ENCODE measurements at regions not wholly inside any gene's neighbourhood (a gene's known extent, or its start where the extent isn't known, plus 50 kb on each side); places are given as distances from the start of the nearest gene placed in this dataset.

DNA sequence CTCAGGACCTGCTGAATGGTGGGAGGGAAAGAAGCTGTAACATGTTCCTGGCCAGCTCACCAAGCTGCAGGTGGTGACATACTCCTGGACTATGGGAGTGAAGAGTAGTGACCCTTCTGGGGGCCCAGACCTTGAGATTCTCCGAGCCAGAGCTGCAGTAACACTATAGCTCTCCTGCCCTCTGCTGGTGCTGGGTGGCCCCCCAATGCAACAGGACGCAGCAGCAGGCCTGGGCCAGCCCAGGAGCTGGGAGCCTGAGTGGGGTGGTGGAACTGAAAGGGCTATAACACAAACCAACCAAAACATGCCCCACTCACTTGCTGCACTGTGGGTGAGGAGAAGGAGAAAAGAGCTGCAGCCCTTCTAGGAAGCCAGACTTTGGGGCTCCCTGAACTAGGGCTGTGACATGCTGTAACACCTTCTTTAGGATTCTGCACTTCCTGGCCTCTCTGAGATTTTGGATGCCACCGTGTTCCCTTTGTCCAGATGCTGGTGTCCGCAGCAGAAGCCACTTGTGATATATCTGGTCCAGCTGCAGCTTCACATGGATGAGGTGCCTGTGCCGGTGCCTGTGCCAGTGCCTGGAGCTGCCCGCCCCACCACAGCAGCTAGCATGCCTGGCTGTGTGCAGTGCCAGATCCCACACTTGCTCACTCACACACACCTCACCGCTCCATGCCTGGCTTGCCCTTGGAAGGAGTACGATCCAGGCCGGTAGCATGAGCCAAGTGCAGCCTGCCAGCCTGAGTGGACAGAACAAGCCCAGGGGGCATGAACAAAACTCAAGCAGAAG is 636.8 kb upstream of the KCNMB2 start:
- Mint-ChIP-seq H3K9me3 (peaks cover 7 to 24% (median 17%) of the 10 kb centered on the region in 3 donors), H3K27me3 (no peaks in the 10 kb centered on the region), H3K27ac (no peak overlapping the region), H3K4me3 (no peak overlapping the region), H3K36me3 (peaks cover 14% of the 10 kb centered on the region), H3K4me1 (no peaks in the 10 kb centered on the region)
- POLR2A ChIA-PET: no interaction called here
- peaks cover 0 to 12% of the 10 kb centered on the region in 2 experiments for H3K27me3 ChIP-seq (replicated peaks in 1 of 2; ENCODE audit: control insufficient read depth in 2 of 2, extremely low read depth in 1 of 2, insufficient read depth in 2 of 2, low read length in 1 of 2)
- no peaks in the 10 kb centered on the region for H3K36me3 ChIP-seq (ENCODE audit: control insufficient read depth in 2 of 2, extremely low read depth in 1 of 2, insufficient read depth in 1 of 2, low read length in 1 of 2)
- H3K4me1 ChIP-seq (ENCODE audit: control insufficient read depth in 1 of 2, extremely low read depth in 1 of 2, insufficient read depth in 2 of 2, low read length in 2 of 2): no peaks in the 10 kb centered on the region
- H3K9me3 ChIP-seq: no peaks in the 10 kb centered on the region
- H3K4me3 ChIP-seq (ENCODE audit: control insufficient read depth in 1 of 2, extremely low read depth in 1 of 2, low read length in 1 of 2): no peak overlapping the region
- ATAC-seq (replicated peaks in 1 of 4): no peak
- CTCF ChIA-PET: no interaction called here
- H3K27ac ChIP-seq (ENCODE audit: low read length): no peak overlapping the region
- 98% methylated on average over 6 of the region's 9 CpGs for WGBS (ENCODE audit: insufficient coverage)
- no peak for DNase-seq

DNA sequence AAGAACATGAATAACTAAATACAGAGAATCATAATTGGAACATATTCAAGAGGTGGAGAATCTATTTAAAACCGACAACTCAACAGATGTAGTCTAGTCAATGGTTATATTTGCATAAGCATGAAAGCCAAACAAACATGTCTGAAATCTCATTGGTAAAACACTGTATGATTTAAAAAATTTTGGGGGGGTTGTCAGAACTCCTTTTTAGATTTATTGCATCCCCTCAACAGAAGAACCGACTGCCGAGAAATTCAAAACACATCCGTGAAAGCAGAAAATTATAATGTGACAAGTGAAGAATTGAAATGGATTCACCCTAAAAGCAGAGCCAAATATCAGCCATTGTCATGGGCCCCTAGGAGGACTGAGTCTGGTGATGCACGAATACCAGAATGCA is 633.4 kb upstream of the KCNMB2 start:
- ChIA-PET POLR2A (no interaction called here), CTCF (no interaction called here)
- Histone ChIP-seq H3K36me3 (ENCODE audit: control insufficient read depth in 2 of 2, extremely low read depth in 1 of 2, insufficient read depth in 1 of 2, low read length in 1 of 2) (no peaks in the 10 kb centered on the region), H3K27ac (ENCODE audit: low read length) (no peak overlapping the region), H3K4me1 (ENCODE audit: control insufficient read depth in 1 of 2, extremely low read depth in 1 of 2, insufficient read depth in 2 of 2, low read length in 2 of 2) (no peaks in the 10 kb centered on the region), H3K27me3 (replicated peaks in 1 of 2; ENCODE audit: control insufficient read depth in 2 of 2, extremely low read depth in 1 of 2, insufficient read depth in 2 of 2, low read length in 1 of 2) (peaks cover 0 to 12% of the 10 kb centered on the region in 2 experiments), H3K4me3 (ENCODE audit: control insufficient read depth in 1 of 2, extremely low read depth in 1 of 2, low read length in 1 of 2) (no peak overlapping the region), H3K9me3 (no peaks in the 10 kb centered on the region)
- no peaks in the 10 kb centered on the region for H3K4me1 Mint-ChIP-seq
- no peak for ATAC-seq (replicated peaks in 1 of 4)
- no peak for DNase-seq
- H3K4me3 Mint-ChIP-seq: no peak overlapping the region
- H3K27me3 Mint-ChIP-seq: no peaks in the 10 kb centered on the region
- WGBS (ENCODE audit: insufficient coverage): 90% methylated on average over 2 of the region's 5 CpGs
- peaks cover 7 to 17% (median 12%) of the 10 kb centered on the region in 3 donors for H3K9me3 Mint-ChIP-seq
- H3K36me3 Mint-ChIP-seq: peaks cover 8% of the 10 kb centered on the region
- no peak overlapping the region for H3K27ac Mint-ChIP-seq

- H3K4me3 ChIP-seq (ENCODE audit: control insufficient read depth in 1 of 2, extremely low read depth in 1 of 2, low read length in 1 of 2): no peak overlapping the region
- Mint-ChIP-seq H3K9me3 (peaks cover 7 to 14% (median 10%) of the 10 kb centered on the region in 3 donors), H3K27ac (no peak overlapping the region), H3K36me3 (peaks cover 8% of the 10 kb centered on the region), H3K4me3 (no peak overlapping the region), H3K4me1 (no peaks in the 10 kb centered on the region), H3K27me3 (no peaks in the 10 kb centered on the region)
- CTCF ChIA-PET: no interaction called here
- no peaks in the 10 kb centered on the region for H3K4me1 ChIP-seq (ENCODE audit: control insufficient read depth in 1 of 2, extremely low read depth in 1 of 2, insufficient read depth in 2 of 2, low read length in 2 of 2)
- no peaks in the 10 kb centered on the region for H3K9me3 ChIP-seq
- DNase-seq (no peak), ATAC-seq (replicated peaks in 1 of 4) (no peak)
- no peaks in the 10 kb centered on the region for H3K36me3 ChIP-seq (ENCODE audit: control insufficient read depth in 2 of 2, extremely low read depth in 1 of 2, insufficient read depth in 1 of 2, low read length in 1 of 2)
- H3K27ac ChIP-seq (ENCODE audit: low read length): no peak overlapping the region
- H3K27me3 ChIP-seq (replicated peaks in 1 of 2; ENCODE audit: control insufficient read depth in 2 of 2, extremely low read depth in 1 of 2, insufficient read depth in 2 of 2, low read length in 1 of 2): peaks cover 0 to 2% of the 10 kb centered on the region in 2 experiments
- POLR2A ChIA-PET: no interaction called here
Measured at GRCh38 chr3:177904621-177905020, 631.6 kb upstream of the KCNMB2 start.

DNA sequence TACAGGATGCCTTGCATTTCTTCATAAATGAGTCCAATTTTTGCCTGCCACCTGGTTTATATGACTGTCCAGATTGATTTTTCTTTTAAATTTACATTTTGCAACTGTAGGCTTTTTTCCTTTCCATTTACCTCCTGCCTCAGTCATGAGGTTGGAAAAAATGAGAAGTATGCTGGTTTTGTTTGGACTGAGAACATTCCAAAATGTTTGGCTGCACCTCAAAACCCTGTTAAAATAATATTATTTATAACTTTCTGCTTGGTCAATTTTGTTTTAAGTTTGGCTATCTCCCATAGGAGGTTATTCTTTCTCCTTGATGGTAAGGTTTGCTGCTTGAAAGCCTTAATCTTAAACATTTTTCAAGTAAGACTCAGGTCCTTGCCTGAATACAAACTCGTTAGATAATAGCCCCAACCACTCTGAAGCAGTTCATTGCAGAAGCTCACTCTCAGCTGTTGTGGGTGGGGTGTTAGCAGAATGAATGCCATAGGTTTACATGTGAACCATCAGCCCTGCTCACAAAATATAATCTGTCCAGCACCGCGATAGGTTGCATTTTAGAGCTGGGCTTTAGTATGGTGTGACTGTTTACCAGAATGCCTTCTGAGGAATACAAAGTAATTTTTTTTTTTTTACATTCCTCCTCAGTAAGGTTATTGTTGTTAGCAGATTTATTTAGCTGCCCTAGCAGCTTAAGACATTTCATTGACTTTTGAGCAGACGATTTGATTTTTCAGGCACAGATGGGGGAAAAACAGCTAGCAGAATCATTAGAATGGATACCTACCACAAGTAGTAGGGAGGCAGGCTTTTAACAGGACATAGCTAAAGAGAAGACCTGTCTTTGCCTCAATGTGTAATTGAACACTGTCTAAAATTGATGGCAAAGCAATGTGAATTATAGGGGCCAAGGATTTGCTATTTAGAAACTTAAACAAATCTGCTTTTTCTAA is 630.8 kb upstream of the KCNMB2 start:
- ChIA-PET CTCF (no interaction called here), POLR2A (interaction anchor here in 1 of 2 donors (0.6 kb wide), 1 partner anchor 25 kb away, joined by 3 read pairs; no protein-coding TSS in a partner anchor)
- WGBS (ENCODE audit: insufficient coverage): 100% methylated on average over 1 of the region's 4 CpGs
- ATAC-seq (replicated peaks in 1 of 4) (no peak), DNase-seq (no peak)
- Histone ChIP-seq H3K9me3 (no peaks in the 10 kb centered on the region), H3K4me1 (ENCODE audit: control insufficient read depth in 1 of 2, extremely low read depth in 1 of 2, insufficient read depth in 2 of 2, low read length in 2 of 2) (no peaks in the 10 kb centered on the region), H3K4me3 (ENCODE audit: control insufficient read depth in 1 of 2, extremely low read depth in 1 of 2, low read length in 1 of 2) (no peak overlapping the region), H3K36me3 (ENCODE audit: control insufficient read depth in 2 of 2, extremely low read depth in 1 of 2, insufficient read depth in 1 of 2, low read length in 1 of 2) (no peaks in the 10 kb centered on the region), H3K27me3 (replicated peaks in 1 of 2; ENCODE audit: control insufficient read depth in 2 of 2, extremely low read depth in 1 of 2, insufficient read depth in 2 of 2, low read length in 1 of 2) (no peaks in the 10 kb centered on the region), H3K27ac (ENCODE audit: low read length) (no peak overlapping the region)
- H3K27me3 Mint-ChIP-seq: no peaks in the 10 kb centered on the region
- no peaks in the 10 kb centered on the region for H3K4me1 Mint-ChIP-seq
- H3K4me3 Mint-ChIP-seq: no peak overlapping the region
- H3K9me3 Mint-ChIP-seq: peaks cover 3 to 6% (median 3%) of the 10 kb centered on the region in 3 donors
- peaks cover under 1% of the 10 kb centered on the region for H3K36me3 Mint-ChIP-seq
- no peak overlapping the region for H3K27ac Mint-ChIP-seq

- CTCF ChIA-PET: no interaction called here
- no peaks in the 10 kb centered on the region for H3K4me1 ChIP-seq (ENCODE audit: control insufficient read depth in 1 of 2, extremely low read depth in 1 of 2, insufficient read depth in 2 of 2, low read length in 2 of 2)
Measured at GRCh38 chr3:177906126-177906511, 630.1 kb upstream of the KCNMB2 start.

GRCh38 chr3:177906578-177907229 is 629.5 kb upstream of the KCNMB2 start:
- no peak overlapping the region for H3K4me3 Mint-ChIP-seq
- ATAC-seq (replicated peaks in 1 of 4): no peak
- 79% methylated on average over 3 of the region's 5 CpGs for WGBS (ENCODE audit: insufficient coverage)
- Histone ChIP-seq H3K4me3 (ENCODE audit: control insufficient read depth in 1 of 2, extremely low read depth in 1 of 2, low read length in 1 of 2) (no peak overlapping the region), H3K27ac (ENCODE audit: low read length) (no peak overlapping the region), H3K36me3 (ENCODE audit: control insufficient read depth in 2 of 2, extremely low read depth in 1 of 2, insufficient read depth in 1 of 2, low read length in 1 of 2) (no peaks in the 10 kb centered on the region), H3K9me3 (no peaks in the 10 kb centered on the region), H3K27me3 (replicated peaks in 1 of 2; ENCODE audit: control insufficient read depth in 2 of 2, extremely low read depth in 1 of 2, insufficient read depth in 2 of 2, low read length in 1 of 2) (no peaks in the 10 kb centered on the region), H3K4me1 (ENCODE audit: control insufficient read depth in 1 of 2, extremely low read depth in 1 of 2, insufficient read depth in 2 of 2, low read length in 2 of 2) (no peaks in the 10 kb centered on the region)
- CTCF ChIA-PET: no interaction called here
- no peak overlapping the region for H3K27ac Mint-ChIP-seq
- no peaks in the 10 kb centered on the region for H3K9me3 Mint-ChIP-seq
- H3K27me3 Mint-ChIP-seq: no peaks in the 10 kb centered on the region
- H3K36me3 Mint-ChIP-seq: no peaks in the 10 kb centered on the region
- H3K4me1 Mint-ChIP-seq: no peaks in the 10 kb centered on the region
- DNase-seq: no peak
- POLR2A ChIA-PET: no interaction called here

More at GRCh38 chr3:177906126-177906511, 630.1 kb upstream of the KCNMB2 start:
- no peaks in the 10 kb centered on the region for H3K36me3 ChIP-seq (ENCODE audit: control insufficient read depth in 2 of 2, extremely low read depth in 1 of 2, insufficient read depth in 1 of 2, low read length in 1 of 2)
- H3K4me3 ChIP-seq (ENCODE audit: control insufficient read depth in 1 of 2, extremely low read depth in 1 of 2, low read length in 1 of 2): no peak overlapping the region
- ATAC-seq (replicated peaks in 1 of 4): no peak
- H3K9me3 Mint-ChIP-seq: peaks cover 2 to 3% (median 3%) of the 10 kb centered on the region in 3 donors
- POLR2A ChIA-PET: interaction anchor here in 1 of 2 donors (0.6 kb wide), 1 partner anchor 24 kb away, joined by 3 read pairs; no protein-coding TSS in a partner anchor
- no peak overlapping the region for H3K27ac Mint-ChIP-seq
- H3K9me3 ChIP-seq: no peaks in the 10 kb centered on the region
- no peak for DNase-seq
- no peaks in the 10 kb centered on the region for H3K27me3 Mint-ChIP-seq
- no peak overlapping the region for H3K4me3 Mint-ChIP-seq
- no peaks in the 10 kb centered on the region for H3K27me3 ChIP-seq (replicated peaks in 1 of 2; ENCODE audit: control insufficient read depth in 2 of 2, extremely low read depth in 1 of 2, insufficient read depth in 2 of 2, low read length in 1 of 2)
- WGBS (ENCODE audit: insufficient coverage): 85% methylated on average over 2 of the region's 4 CpGs
- H3K36me3 Mint-ChIP-seq: no peaks in the 10 kb centered on the region
- H3K4me1 Mint-ChIP-seq: no peaks in the 10 kb centered on the region
- H3K27ac ChIP-seq (ENCODE audit: low read length): no peak overlapping the region
